Hepatocyte (in vitro differentiated cells): ENCODE measurements at regions not wholly inside any gene's neighbourhood (a gene's known extent, or its start where the extent isn't known, plus 50 kb on each side); places are given as distances from the start of the nearest gene placed in this dataset.

Experiments used
- DNase-seq: peaks from one replicate; pipeline ENCODE4 v3.0.0-alpha.2; 2016; ENCODE audit warnings: low spot score
- H2AFZ ChIP-seq: fragments of 200-600 bp; sonication (generic); 2 replicates; pipeline ENCODE4 v1.6.0; 2016; ENCODE audit warnings: antibody characterized with exemption, mild to moderate bottlenecking
- H3K27ac ChIP-seq: fragments of 200-600 bp; sonication (generic); 2 replicates; pipeline ENCODE4 v1.5.1; 2016; ENCODE audit warnings: mild to moderate bottlenecking
- H3K27me3 ChIP-seq: fragments of 200-600 bp; sonication (generic); 2 replicates; pipeline ENCODE4 v1.6.1; 2016
- H3K36me3 ChIP-seq: fragments of 200-600 bp; sonication (generic); replicated peaks from 2 replicates; pipeline ENCODE4 v1.5.1; 2016; ENCODE audit warnings: low read depth; ENCODE audit not compliant: insufficient read depth
- H3K4me1 ChIP-seq: fragments of 200-600 bp; sonication (generic); 2 replicates; pipeline ENCODE4 v1.5.1; 2016; ENCODE audit warnings: mild to moderate bottlenecking, moderate library complexity; ENCODE audit not compliant: insufficient read depth
- H3K4me2 ChIP-seq: fragments of 200-600 bp; sonication (generic); 2 replicates; pipeline ENCODE4 v1.6.0; 2016
- H3K4me3 ChIP-seq: fragments of 200-600 bp; sonication (generic); 2 replicates; pipeline ENCODE4 v1.5.1; 2016; ENCODE audit warnings: mild to moderate bottlenecking
- H3K79me2 ChIP-seq: fragments of 200-600 bp; sonication (generic); 2 replicates; pipeline ENCODE4 v1.6.0; 2017; ENCODE audit warnings: mild to moderate bottlenecking
- H3K9me2 ChIP-seq: fragments of 200-600 bp; sonication (generic); replicated peaks from 2 replicates; pipeline ENCODE4 v1.6.0; 2017; ENCODE audit warnings: mild to moderate bottlenecking; ENCODE audit not compliant: insufficient read depth
- H3K9me3 ChIP-seq: fragments of 200-600 bp; sonication (generic); 2 replicates; pipeline ENCODE4 v1.5.1; 2016; ENCODE audit warnings: low read depth, mild to moderate bottlenecking
- H4K20me1 ChIP-seq: fragments of 200-600 bp; sonication (generic); 2 replicates; pipeline ENCODE4 v1.6.0; 2016; ENCODE audit warnings: mild to moderate bottlenecking; ENCODE audit not compliant: insufficient read depth, poor library complexity, severe bottlenecking
- EZH2 ChIP-seq: fragments of 200-600 bp; sonication (generic); IDR thresholded peaks from 2 replicates; pipeline ENCODE4 v1.6.1; 2016; ENCODE audit warnings: antibody characterized with exemption, mild to moderate bottlenecking, borderline replicate concordance
- EZH2phosphoT487 ChIP-seq: fragments of 200-600 bp; sonication (generic); IDR thresholded peaks from one replicate; pipeline ENCODE4 v1.6.1; 2018; ENCODE audit warnings: antibody characterized with exemption, mild to moderate bottlenecking, low read depth, moderate library complexity; ENCODE audit not compliant: unreplicated experiment, severe bottlenecking
- WGBS: methylation state at CpG from one replicate; pipeline ENCODE4 v1.1.6; 2016; ENCODE audit warnings: low lambda C conversion rate; ENCODE audit errors: missing lambda C conversion rate; 5-methylcytosine and 5-hydroxymethylcytosine counted together
- TF ChIP-seq, protein P1 (sequence below): fragments of 200-600 bp; sonication (generic); IDR thresholded peaks from 2 replicates; pipeline ENCODE4 v1.5.1; 2016; ENCODE audit warnings: antibody characterized with exemption, mild to moderate bottlenecking; ENCODE audit not compliant: poor library complexity

GRCh38 chr1:208556461-208556860 lies 312.3 kb upstream of the PLXNA2 start:
- no peaks in the 10 kb centered on the region for H3K4me1 ChIP-seq
- H3K4me2 ChIP-seq = no peak overlapping the region
- H3K79me2 ChIP-seq = no peaks in the 10 kb centered on the region
- H3K36me3 ChIP-seq = no peaks in the 10 kb centered on the region
- H3K27ac ChIP-seq = no peak overlapping the region
- H3K4me3 ChIP-seq = no peak overlapping the region
- H3K9me2 ChIP-seq = no peaks in the 10 kb centered on the region
- no peaks in the 10 kb centered on the region for H4K20me1 ChIP-seq
- no peak overlapping the region for H2AFZ ChIP-seq
- H3K9me3 ChIP-seq = no peaks in the 10 kb centered on the region
- no peaks in the 10 kb centered on the region for H3K27me3 ChIP-seq
- 96% methylated on average over 6 of the region's 6 CpGs for WGBS
- TF ChIP-seq EZH2 = no peak
- TF ChIP-seq, protein P1, sequence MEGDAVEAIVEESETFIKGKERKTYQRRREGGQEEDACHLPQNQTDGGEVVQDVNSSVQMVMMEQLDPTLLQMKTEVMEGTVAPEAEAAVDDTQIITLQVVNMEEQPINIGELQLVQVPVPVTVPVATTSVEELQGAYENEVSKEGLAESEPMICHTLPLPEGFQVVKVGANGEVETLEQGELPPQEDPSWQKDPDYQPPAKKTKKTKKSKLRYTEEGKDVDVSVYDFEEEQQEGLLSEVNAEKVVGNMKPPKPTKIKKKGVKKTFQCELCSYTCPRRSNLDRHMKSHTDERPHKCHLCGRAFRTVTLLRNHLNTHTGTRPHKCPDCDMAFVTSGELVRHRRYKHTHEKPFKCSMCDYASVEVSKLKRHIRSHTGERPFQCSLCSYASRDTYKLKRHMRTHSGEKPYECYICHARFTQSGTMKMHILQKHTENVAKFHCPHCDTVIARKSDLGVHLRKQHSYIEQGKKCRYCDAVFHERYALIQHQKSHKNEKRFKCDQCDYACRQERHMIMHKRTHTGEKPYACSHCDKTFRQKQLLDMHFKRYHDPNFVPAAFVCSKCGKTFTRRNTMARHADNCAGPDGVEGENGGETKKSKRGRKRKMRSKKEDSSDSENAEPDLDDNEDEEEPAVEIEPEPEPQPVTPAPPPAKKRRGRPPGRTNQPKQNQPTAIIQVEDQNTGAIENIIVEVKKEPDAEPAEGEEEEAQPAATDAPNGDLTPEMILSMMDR = no peak
- TF ChIP-seq EZH2phosphoT487 = no peak
- no peak for DNase-seq

DNA sequence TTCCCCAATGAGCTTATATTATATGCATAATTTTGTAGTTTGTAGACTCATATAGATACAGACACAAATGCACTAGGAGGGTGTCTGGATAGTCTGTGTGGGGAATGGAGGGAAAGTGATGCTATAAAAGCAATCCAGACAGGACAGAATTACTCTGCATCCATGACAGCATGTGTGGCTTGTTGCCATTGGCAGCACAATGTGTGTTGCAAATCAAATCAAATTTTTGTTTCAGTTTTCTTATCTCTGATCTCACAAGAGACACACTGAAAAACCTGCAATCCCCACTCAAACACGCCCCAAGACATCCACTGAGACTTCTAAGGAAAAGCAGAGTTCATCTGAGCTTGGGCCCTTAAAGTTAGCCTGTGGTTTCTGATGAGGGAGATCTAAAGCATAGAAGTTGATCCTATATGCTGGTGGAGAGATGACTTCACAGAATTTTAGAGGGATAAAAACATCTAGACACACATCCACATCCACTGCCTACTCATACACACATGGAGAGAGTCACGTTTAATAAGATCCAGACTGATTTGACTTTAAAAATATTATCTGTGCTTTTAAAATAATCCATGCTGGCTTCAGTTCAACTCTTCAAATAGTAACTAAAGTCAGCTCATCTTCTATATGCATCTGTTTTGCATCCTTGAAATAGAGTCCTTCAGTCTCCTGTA lies 313.0 kb upstream of the PLXNA2 start:
- Histone ChIP-seq H3K4me3 (no peak overlapping the region), H3K9me3 (no peaks in the 10 kb centered on the region), H3K27ac (no peak overlapping the region), H3K79me2 (no peaks in the 10 kb centered on the region), H3K4me2 (no peak overlapping the region), H3K9me2 (no peaks in the 10 kb centered on the region), H3K36me3 (no peaks in the 10 kb centered on the region), H2AFZ (no peak overlapping the region), H4K20me1 (no peaks in the 10 kb centered on the region), H3K4me1 (no peaks in the 10 kb centered on the region), H3K27me3 (no peaks in the 10 kb centered on the region)
- TF ChIP-seq EZH2phosphoT487 (no peak), EZH2 (no peak)
- TF ChIP-seq, protein P1 = no peak
- 70% methylated on average over 2 of the region's 2 CpGs for WGBS
- no peak for DNase-seq

GRCh38 chr1:208557723-208558094 lies 313.5 kb upstream of the PLXNA2 start:
- H3K4me2 ChIP-seq = no peak overlapping the region
- no peaks in the 10 kb centered on the region for H4K20me1 ChIP-seq
- no peak for DNase-seq
- H2AFZ ChIP-seq = no peak overlapping the region
- H3K79me2 ChIP-seq = no peaks in the 10 kb centered on the region
- H3K27me3 ChIP-seq = no peaks in the 10 kb centered on the region
- no peak overlapping the region for H3K27ac ChIP-seq
- no peaks in the 10 kb centered on the region for H3K9me3 ChIP-seq
- H3K4me1 ChIP-seq = no peaks in the 10 kb centered on the region
- H3K9me2 ChIP-seq = no peaks in the 10 kb centered on the region
- H3K4me3 ChIP-seq = no peak overlapping the region
- WGBS = 71% methylated on average over 3 of the region's 3 CpGs
- TF ChIP-seq, protein P1 = no peak
- no peak for TF ChIP-seq EZH2phosphoT487
- no peak for TF ChIP-seq EZH2
- H3K36me3 ChIP-seq = no peaks in the 10 kb centered on the region
